DND-41 (cell line): ENCODE measurements at regions not wholly inside any gene's neighbourhood (a gene's known extent, or its start where the extent isn't known, plus 50 kb on each side); places are given as distances from the start of the nearest gene placed in this dataset.

Experiments used
- CTCF ChIP-seq: IDR thresholded peaks from 2 replicates; pipeline ENCODE4 v1.5.1; 2012; ENCODE audit warnings: borderline replicate concordance, low read length, moderate library complexity, mild to moderate bottlenecking; ENCODE audit not compliant: poor library complexity, severe bottlenecking; ENCODE audit errors: extremely low read depth
- EZH2 ChIP-seq: IDR thresholded peaks from 3 replicates; pipeline ENCODE4 v1.6.1; 2012; ENCODE audit warnings: borderline replicate concordance, low read depth, mild to moderate bottlenecking, moderate library complexity, low read length, inconsistent platforms; ENCODE audit not compliant: severe bottlenecking

GRCh38 chr12:11978726-11979384 is 91.9 kb upstream of the BCL2L14 start:
- TF ChIP-seq EZH2 (no peak), CTCF (no peak)
